ENCODE measurements at regions not wholly inside any gene's neighbourhood (a gene's known extent, or its start where the extent isn't known, plus 50 kb on each side); places are given as distances from the start of the nearest gene placed in this dataset.

- no peak for DNase-seq (ENCODE audit: low read depth)
- TF ChIP-seq CTCF (IDR thresholded peaks at IDR 0.05; ENCODE audit: insufficient read depth, low read depth, low read length), result no peak
- Histone ChIP-seq H3K36me3 (ENCODE audit: control insufficient read depth, insufficient read depth, low read length) (no peaks in the 10 kb centered on the region), H3K27me3 (ENCODE audit: control insufficient read depth, insufficient read depth, low read length) (no peaks in the 10 kb centered on the region), H3K4me3 (ENCODE audit: low read depth, low read length) (no peak overlapping the region)
- POLR2A ChIA-PET, result no interaction called here
- CTCF ChIA-PET, result no interaction called here
These were observed 376.2 kb upstream of the RORA start for GRCh38 chr15:61605343-61605742.

GRCh38 chr15:61598655-61599054, 369.6 kb upstream of the RORA start:
- POLR2A ChIA-PET, result no interaction called here
- Histone ChIP-seq H3K4me3 (ENCODE audit: low read depth, low read length) (no peak overlapping the region), H3K27me3 (ENCODE audit: control insufficient read depth, insufficient read depth, low read length) (no peaks in the 10 kb centered on the region), H3K36me3 (ENCODE audit: control insufficient read depth, insufficient read depth, low read length) (no peaks in the 10 kb centered on the region)
- CTCF ChIA-PET, result no interaction called here
- DNase-seq (ENCODE audit: low read depth), result no peak
- TF ChIP-seq CTCF (IDR thresholded peaks at IDR 0.05; ENCODE audit: insufficient read depth, low read depth, low read length), result no peak

- POLR2A ChIA-PET, result no interaction called here
- CTCF ChIA-PET, result no interaction called here
- Histone ChIP-seq H3K4me3 (ENCODE audit: low read depth, low read length) (no peak overlapping the region), H3K27me3 (ENCODE audit: control insufficient read depth, insufficient read depth, low read length) (no peaks in the 10 kb centered on the region), H3K36me3 (ENCODE audit: control insufficient read depth, insufficient read depth, low read length) (no peaks in the 10 kb centered on the region)
- DNase-seq (ENCODE audit: low read depth), result no peak
- TF ChIP-seq CTCF (IDR thresholded peaks at IDR 0.05; ENCODE audit: insufficient read depth, low read depth, low read length), result no peak
These were observed 355.3 kb upstream of the RORA start for GRCh38 chr15:61584410-61584809.

GRCh38 chr15:61582092-61582491, 353.0 kb upstream of the RORA start:
- Histone ChIP-seq H3K27me3 (ENCODE audit: control insufficient read depth, insufficient read depth, low read length) (no peaks in the 10 kb centered on the region), H3K4me3 (ENCODE audit: low read depth, low read length) (no peak overlapping the region), H3K36me3 (ENCODE audit: control insufficient read depth, insufficient read depth, low read length) (no peaks in the 10 kb centered on the region)
- no peak for TF ChIP-seq CTCF (IDR thresholded peaks at IDR 0.05; ENCODE audit: insufficient read depth, low read depth, low read length)
- ChIA-PET POLR2A (no interaction called here), CTCF (no interaction called here)
- DNase-seq (ENCODE audit: low read depth), result no peak

- CTCF ChIA-PET, result no interaction called here
- no peaks in the 10 kb centered on the region for H3K27me3 ChIP-seq (ENCODE audit: control insufficient read depth, insufficient read depth, low read length)
- no peak for TF ChIP-seq CTCF (IDR thresholded peaks at IDR 0.05; ENCODE audit: insufficient read depth, low read depth, low read length)
- no peak overlapping the region for H3K4me3 ChIP-seq (ENCODE audit: low read depth, low read length)
- no peaks in the 10 kb centered on the region for H3K36me3 ChIP-seq (ENCODE audit: control insufficient read depth, insufficient read depth, low read length)
- DNase-seq (ENCODE audit: low read depth), result no peak
- POLR2A ChIA-PET, result no interaction called here
These were observed 346.5 kb upstream of the RORA start for GRCh38 chr15:61575597-61575996.

Data from BJ (cell line).